ENCODE measurements at regions not wholly inside any gene's neighbourhood (a gene's known extent, or its start where the extent isn't known, plus 50 kb on each side); places are given as distances from the start of the nearest gene placed in this dataset.

GRCh38 chr2:133789743-133790142 lies 221.5 kb upstream of the NCKAP5 start:
- TF ChIP-seq CTCF (IDR thresholded peaks at IDR 0.05) = no peak

DNA sequence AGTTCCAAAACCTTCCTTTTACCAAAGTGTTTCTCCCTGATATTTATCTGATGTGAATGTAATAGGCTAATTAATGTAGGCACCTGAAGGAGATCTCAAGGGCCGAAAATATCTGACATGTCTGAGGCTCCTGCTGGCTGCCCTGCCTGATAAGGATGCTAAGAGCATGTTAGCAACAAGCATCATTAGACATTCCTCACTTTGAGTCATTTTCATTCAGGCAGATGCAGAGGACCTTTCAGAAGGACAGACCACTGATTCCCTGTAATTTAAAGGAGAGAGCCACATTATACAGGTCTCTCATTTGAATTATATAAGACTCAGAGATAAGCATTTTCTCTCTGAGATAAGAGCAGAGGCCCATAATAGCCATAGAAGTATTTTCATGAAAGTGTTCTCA lies 222.4 kb upstream of the NCKAP5 start:
- TF ChIP-seq CTCF (IDR thresholded peaks at IDR 0.05) = no peak

GRCh38 chr2:133791191-133791590 lies 222.9 kb upstream of the NCKAP5 start:
- no peak for TF ChIP-seq CTCF (IDR thresholded peaks at IDR 0.05)

GRCh38 chr2:133792223-133792622 lies 224.0 kb upstream of the NCKAP5 start:
- no peak for TF ChIP-seq CTCF (IDR thresholded peaks at IDR 0.05)

DNA sequence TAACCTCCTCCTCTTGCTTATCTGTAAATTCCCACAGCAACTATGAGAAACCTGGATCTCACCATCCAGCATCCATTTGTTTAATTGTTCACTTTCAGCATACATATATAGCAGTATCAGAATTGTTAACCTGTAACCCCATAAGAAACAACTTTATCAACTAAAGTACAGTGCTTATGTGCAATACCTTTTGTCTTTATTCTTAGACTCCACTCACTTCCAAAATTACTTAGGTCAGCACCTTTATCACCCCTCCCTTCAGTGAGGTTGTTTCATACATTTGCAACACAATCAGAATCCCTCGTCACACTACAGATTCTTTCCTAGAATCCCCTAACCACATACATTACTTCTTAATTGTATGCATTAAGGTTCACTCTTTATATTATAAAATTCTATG lies 225.9 kb upstream of the NCKAP5 start:
- no peak for TF ChIP-seq CTCF (IDR thresholded peaks at IDR 0.05)

DNA sequence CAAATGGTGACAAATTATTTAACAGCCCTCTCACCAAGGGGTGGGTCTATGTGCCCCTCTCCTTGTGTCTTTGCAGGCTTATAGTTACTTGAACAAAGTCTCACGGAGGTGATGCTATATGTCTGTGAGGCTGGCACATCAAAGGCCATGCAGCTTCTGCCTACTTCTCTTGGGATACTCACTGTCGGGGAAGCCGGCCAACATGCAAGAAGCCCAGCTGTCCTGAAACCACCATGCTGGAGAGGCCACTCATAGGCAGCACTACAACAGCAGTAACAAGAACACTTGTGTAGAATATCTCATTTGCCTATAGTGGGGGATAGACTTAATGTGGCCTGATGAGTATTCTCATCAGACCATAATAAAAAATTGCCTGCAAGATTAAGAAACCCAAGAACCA lies 233.7 kb upstream of the NCKAP5 start:
- no peak for TF ChIP-seq CTCF (IDR thresholded peaks at IDR 0.05)

- no peak for TF ChIP-seq CTCF (IDR thresholded peaks at IDR 0.05)
Observed at GRCh38 chr2:133802409-133803039, 234.3 kb upstream of the NCKAP5 start.

DNA sequence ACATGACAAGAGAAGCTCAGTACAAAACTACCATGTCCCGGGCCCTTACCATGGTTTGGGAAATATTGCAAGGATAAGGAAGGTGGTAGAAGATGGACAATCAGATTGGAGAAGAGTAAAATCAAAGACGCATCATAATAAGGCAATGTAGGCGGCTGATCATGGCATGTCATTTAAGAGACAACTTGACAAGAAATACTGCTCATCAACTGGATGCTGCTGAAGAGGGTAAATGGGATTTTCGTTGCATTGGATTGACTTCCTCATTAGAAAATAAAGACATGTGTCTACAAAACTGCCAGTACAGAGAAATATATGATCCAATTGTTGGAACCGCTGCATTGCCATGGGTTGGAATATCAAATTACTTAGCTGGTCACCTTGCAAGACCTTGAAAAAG lies 238.3 kb upstream of the NCKAP5 start:
- no peak for TF ChIP-seq CTCF (IDR thresholded peaks at IDR 0.05)
